ENCODE measurements at regions not wholly inside any gene's neighbourhood (a gene's known extent, or its start where the extent isn't known, plus 50 kb on each side); places are given as distances from the start of the nearest gene placed in this dataset.

GRCh38 chr13:44300895-44301638, 72.6 kb upstream of the SERP2 start:
- no peak for DNase-seq (ENCODE audit: low spot score)
- Histone ChIP-seq H3K4me2 (ENCODE audit: low read depth, low read length) (no peak overlapping the region), H2AFZ (ENCODE audit: low read length) (no peak overlapping the region)
- TF ChIP-seq SKIL (CRISPR knock-in tag; IDR thresholded peaks at IDR 0.05; ENCODE audit: borderline replicate concordance) (no peak), ZBTB21 (CRISPR knock-in tag; IDR thresholded peaks at IDR 0.05) (no peak), IKZF5 (CRISPR knock-in tag; IDR thresholded peaks at IDR 0.05) (no peak), RORA (CRISPR knock-in tag; IDR thresholded peaks at IDR 0.05) (no peak), HNF1A (IDR thresholded peaks at IDR 0.05; ENCODE audit: low read depth) (no peak), HNF1A (CRISPR knock-in tag; IDR thresholded peaks at IDR 0.05; ENCODE audit: borderline replicate concordance) (no peak), HOXD1 (CRISPR knock-in tag; IDR thresholded peaks at IDR 0.05) (no peak), TMF1 (CRISPR knock-in tag; IDR thresholded peaks at IDR 0.05; ENCODE audit: low read depth) (no peak), HCFC1 (IDR thresholded peaks at IDR 0.05; ENCODE audit: low read depth, low read length) (no peak), BRF2 (CRISPR knock-in tag; IDR thresholded peaks at IDR 0.05) (no peak), DZIP1 (CRISPR knock-in tag; IDR thresholded peaks at IDR 0.05) (no peak), IKZF1 (IDR thresholded peaks at IDR 0.05) (no peak), MAFF (IDR thresholded peaks at IDR 0.05; ENCODE audit: low read depth, low read length) (no peak)

More at GRCh38 chr13:44300895-44301638, 72.6 kb upstream of the SERP2 start:
- WGBS (ENCODE audit: low lambda C conversion rate) = 13% methylated on average over 7 of the region's 9 CpGs
- Histone ChIP-seq H3K9me3 (ENCODE audit: low read length) (no peaks in the 10 kb centered on the region), H3K36me3 (replicated peaks in 1 of 2; ENCODE audit: control insufficient read depth in 1 of 2, insufficient read depth in 2 of 2, low read length in 2 of 2) (no peaks in the 10 kb centered on the region), H3K79me2 (ENCODE audit: insufficient read depth, low read length) (no peaks in the 10 kb centered on the region), H3K9ac (ENCODE audit: insufficient read depth, low read depth, low read length) (no peak overlapping the region), H3K27ac (ENCODE audit: extremely low read length, insufficient read depth, low read length) (no peak overlapping the region), H3K4me3 (replicated peaks in 1 of 3; ENCODE audit: insufficient read depth in 1 of 3, low read depth in 2 of 3, low read length in 3 of 3) (no peak overlapping the region), H4K20me1 (ENCODE audit: insufficient read depth, low read length) (no peaks in the 10 kb centered on the region), H3K4me1 (ENCODE audit: insufficient read depth, low read length) (0 out of 2 replicates have a peak, but pooled peaks cover under 1% of the 10 kb centered on the region), H3K27me3 (ENCODE audit: control insufficient read depth in 1 of 2, insufficient read depth in 2 of 2, low read length in 2 of 2) (peaks cover 0 to 4% of the 10 kb centered on the region in 2 experiments; a peak in 2 of 5 replicates)
- POLR2A ChIA-PET = no interaction called here
- BruUV-seq (replicated peaks) = no TSS peak
- CTCF ChIA-PET (ENCODE audit: low intra/inter-chr PET ratio, low total read pairs) = no interaction called here
- intact Hi-C loops (cut with micrococcal nuclease; ENCODE audit: unreplicated experiment) (no loop called here), in situ Hi-C loops (cut with HindIII; ENCODE audit: extremely low pct_ligation_motif_present, low pct_unique_long_range_greater_than_20kb) (no loop called here)
- FAIRE-seq (no peak), ATAC-seq (peak; percentile 53; the same call in 2 of the 3 replicates)
